SH-SY5Y (cell line): ENCODE measurements at regions not wholly inside any gene's neighbourhood (a gene's known extent, or its start where the extent isn't known, plus 50 kb on each side); places are given as distances from the start of the nearest gene placed in this dataset.

Experiments
- GATA2 ChIP-seq: IDR thresholded peaks from 2 replicates; pipeline ENCODE4 v1.6.1; 2011; ENCODE audit warnings: mild to moderate bottlenecking, low read depth, low read length
- GATA3 ChIP-seq: IDR thresholded peaks from 2 replicates; pipeline ENCODE4 v1.6.1; 2011; ENCODE audit warnings: low read depth, mild to moderate bottlenecking, low read length, moderate library complexity

- TF ChIP-seq GATA2: no peak
- no peak for TF ChIP-seq GATA3
Observed at GRCh38 chr12:97316321-97316720, 146.3 kb upstream of the RMST start.
